HG03442 (cell line): ENCODE measurements at regions not wholly inside any gene's neighbourhood (a gene's known extent, or its start where the extent isn't known, plus 50 kb on each side); places are given as distances from the start of the nearest gene placed in this dataset.
"Not testable (repeated sequence)": the region's sequence is repeated elsewhere in the genome, so short reads cannot be mapped to it uniquely, and the experiment has no call there.

Source experiments
- ATAC-seq: cut with Tn5 transposase; IDR thresholded peaks from one replicate; pipeline ENCODE4 v1.9.1; 2021; ENCODE audit warnings: mild to moderate bottlenecking, moderate library complexity; ENCODE audit not compliant: unreplicated experiment

DNA sequence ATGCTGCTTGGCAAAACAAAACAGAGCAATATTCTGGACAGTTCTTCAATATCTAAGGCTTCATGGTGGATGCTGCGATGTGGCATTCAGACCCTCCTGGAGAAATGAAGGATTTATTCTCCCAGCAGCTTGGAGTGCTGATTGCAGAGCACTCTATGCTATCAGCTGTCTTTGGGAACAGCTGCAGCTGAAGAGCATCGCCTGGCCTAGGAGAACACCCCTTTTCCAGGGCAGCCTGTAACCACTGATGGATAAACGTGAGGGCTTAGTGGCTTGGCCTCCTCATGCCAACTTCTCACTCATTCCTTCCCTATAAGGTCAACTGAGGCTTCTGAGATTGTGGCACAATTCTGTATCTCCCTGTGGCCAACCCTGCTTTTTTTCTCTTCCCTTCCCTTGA lies 638.1 kb upstream of the CNTNAP2 start:
- ATAC-seq: no peak

DNA sequence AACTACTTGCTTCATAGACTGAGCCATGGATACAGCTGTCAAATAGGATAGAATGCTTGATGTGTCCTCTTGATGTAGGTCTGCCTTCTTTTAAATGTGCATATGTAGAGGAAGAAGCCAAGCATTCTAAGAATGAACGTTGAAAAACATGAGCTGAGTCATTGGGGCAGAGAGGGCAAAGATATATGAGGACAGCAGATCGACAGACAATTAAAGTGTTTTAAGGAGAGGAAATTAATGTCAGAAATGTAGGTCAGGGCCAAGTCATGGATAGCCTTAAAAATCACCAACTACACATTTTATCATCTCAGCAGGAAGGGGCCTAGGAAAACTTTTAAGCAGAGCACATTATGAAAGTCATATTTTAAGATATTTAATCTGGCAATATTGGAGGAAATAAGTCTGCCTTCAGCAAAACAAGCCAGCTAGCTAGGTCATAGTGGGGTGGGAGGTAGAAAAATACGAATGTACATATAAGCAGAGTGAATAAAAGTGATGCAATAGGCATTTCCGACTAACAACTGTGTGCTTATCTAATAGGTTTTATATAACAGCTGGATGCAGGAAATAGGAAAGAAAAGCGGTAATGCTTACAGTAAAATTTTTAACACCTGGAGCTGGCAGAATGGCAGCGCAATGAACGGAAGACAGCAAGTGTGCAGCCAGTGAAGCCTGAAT lies 638.3 kb upstream of the TPK1 start:
- ATAC-seq: no peak

DNA sequence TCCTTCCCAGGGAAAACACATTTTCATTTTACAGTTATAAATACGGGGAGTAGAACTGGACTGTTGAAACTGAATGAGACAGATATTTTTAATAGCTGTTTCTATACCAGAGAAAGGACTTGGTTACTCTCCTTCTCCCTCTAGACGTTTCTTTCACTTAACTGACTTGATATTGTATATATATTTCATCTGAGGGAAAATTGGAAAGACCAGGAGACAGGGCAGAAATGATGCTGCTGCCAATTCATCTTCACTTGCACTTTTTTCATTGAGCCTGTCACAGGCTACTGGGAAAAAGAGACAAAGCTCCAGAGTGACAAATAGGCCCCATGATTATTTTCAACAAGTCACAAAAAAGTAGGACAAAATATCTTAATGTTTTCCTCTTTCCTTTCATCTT lies 636.0 kb upstream of the TPK1 start:
- ATAC-seq: no peak

DNA sequence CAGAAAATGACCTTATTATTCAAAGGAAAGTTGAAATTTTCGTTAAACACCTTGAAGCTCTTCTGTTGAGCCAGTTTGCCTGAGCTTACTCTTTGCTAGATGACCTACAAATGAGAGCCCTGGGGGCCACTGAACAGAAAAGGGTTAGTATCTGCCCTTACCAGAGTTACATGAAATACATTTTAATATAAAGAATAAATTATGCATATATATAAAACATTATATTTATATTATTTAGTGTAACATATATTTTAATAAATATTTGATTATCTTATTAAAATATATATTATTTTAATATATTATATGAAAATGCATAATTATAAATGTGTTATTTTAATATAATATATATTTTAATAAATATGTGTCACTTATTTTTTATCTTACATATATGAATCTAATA lies 628.4 kb upstream of the TPK1 start:
- ATAC-seq: no peak

DNA sequence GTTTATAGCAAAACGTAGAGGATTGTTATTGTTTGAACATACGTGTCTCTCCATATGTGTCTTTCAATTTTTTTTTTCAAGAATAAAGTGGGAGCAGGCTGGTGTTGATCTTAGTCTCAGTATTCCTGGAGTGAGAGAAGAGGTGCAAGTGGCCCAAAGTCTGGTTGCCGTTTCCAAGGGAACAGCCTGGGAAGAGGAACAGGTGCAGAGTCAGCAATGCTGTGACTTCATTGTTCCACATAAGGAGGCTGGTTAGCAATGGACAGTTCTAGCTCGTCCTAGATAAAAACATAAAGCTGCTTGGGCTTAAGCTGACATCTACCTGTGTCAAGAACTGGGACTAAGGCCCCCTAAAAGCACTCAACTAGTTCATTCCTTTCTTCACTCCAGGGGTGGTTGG lies 626.6 kb upstream of the TPK1 start:
- no peak for ATAC-seq

DNA sequence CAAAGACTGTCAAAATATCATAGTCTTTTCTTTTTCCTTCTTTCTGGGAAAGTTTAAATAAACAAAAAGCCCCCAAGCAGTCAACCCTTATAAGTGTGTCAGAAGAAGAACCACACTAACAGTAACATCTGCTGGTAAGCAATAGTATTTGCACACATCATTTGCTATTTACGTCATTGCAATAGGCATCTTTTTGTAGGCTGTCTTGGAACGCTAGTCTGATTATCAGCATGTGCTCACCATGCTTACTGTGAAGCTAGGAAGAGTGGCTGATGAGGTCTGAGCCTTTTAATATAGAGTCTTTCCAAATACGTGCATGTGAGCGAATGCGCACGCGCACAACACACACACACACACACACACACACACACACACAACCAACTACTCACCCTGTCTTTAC lies 599.0 kb upstream of the TPK1 start:
- no peak for ATAC-seq

DNA sequence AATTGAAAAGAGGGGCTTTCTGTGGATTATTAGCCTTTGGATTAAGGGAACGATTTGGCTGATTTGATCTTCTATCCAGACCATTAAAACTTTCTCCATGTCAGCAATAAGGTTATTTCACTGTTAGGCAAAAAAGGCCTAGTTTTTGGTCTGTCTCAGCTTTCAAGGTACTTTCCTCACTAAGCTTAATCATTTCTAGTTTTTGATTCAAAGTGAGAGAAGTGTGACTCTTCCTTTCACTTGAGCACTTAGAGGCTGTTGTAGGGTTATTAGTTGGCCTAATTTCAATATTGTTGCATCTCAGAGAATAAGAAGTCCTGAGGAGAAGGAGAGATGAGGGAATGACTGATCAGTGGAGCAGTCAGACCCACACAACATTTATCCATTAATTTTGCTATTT lies 596.0 kb upstream of the TPK1 start:
- ATAC-seq: no peak

DNA sequence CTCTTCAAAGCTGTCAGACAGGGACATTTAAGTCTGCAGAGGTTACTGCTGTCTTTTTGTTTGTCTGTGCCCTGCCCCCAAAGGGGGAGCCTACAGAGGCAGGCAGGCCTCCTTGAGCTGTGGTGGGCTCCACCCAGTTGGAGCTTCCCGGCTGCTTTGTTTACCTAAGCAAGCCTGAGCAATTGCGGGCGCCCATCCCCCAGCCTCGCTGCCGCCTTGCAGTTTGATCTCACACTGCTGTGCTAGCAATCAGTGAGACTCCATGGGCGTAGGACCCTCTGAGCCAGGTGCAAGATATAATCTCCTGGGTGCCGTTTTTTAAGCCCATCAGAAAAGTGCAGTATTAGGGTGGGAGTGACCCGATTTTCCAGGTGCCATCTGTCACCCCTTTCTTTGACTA lies 582.6 kb upstream of the TPK1 start:
- not testable (repeated sequence) for ATAC-seq

DNA sequence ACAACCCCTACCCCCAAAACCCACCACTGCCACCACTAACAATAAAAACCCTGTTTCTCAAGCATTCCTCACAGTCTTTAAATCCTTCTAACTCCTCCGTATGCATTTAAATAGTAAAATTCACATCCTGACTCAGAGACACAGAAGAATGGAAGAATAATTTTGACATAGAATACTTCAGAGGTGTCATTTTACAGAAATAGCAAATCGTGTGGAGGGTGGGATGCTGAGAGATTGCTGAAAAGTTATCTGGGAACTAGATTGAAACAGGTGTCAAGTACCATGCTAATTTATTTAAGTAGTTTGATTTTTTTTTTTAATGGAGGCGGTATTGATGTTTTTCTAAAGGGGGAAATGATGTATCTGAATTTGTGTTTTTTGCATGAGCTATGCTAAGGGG lies 575.2 kb upstream of the TPK1 start:
- ATAC-seq: no peak

DNA sequence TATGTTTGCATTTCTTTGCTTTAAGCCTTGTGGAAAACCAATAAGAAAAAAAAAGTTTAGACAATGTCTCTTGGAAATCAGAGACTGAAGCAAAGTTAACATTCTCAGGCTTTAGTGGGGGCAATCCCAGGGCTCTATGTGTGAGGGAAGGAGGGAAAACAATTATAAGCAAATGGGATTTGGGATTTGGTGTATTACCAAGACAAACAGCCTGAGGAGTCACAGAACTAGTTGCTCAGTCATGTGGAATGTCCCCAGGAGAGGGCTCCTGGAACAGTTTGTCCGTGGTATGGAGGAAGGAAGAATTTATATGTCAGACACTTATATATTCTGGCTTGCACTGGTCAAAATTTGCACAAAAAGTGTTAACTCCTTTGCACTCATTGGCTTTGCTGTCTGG lies 562.9 kb upstream of the TPK1 start:
- no peak for ATAC-seq

DNA sequence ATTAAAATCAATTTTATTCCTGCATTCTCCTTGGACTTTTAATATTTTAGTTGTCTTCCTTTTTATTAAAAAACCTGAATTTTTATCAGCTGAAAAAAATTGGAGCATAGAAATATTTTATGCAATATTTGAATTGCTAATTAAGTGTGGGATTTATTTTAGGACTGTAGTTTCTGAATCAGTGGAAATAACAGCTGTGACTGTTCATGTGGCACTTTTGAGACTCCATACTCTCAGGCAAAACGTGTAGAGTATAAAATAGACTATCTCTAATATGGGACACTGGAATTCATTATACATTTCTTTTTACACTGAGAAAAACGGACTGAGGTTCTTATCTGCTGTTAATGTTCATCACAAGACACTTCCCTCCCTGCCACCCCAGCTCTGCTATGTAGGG lies 558.3 kb upstream of the TPK1 start:
- no peak for ATAC-seq

DNA sequence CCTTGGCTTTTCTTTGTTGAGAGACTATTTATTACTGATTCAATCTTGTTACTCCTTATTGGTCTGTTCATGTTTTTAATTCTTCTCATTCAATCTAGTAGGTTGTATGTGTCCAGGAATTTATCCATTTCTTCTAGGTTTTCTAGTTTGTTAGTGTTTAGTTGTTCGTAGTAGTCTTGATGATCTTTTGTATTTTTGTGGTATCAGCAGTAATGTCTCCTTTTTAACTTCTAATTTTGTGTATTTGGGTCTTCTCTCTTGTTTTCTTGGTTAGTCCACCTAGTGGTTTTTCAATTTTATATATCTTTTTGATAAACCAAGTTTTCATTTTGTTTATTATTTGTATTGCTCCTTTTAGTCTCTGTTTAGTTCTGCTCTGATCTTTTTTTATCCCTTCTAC lies 546.9 kb upstream of the TPK1 start:
- ATAC-seq: no peak

DNA sequence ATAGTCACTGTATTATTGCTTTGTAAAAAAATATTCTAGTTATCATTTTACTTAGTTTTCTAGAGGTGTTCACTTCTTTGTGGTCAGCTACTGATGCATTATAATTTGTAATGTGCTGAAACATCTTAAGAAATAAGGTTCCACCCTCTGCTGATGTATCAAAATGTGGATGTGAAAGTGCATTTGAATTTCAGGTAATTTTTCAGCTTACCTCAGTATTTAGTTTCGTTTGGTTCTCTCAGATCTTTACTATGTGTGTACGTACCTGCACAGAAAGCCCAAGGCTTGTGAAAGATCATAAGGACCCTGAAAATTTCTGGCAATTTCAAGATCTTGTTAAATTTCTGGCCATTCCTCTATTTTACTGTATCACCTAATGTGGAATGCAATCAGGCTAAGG lies 542.3 kb upstream of the TPK1 start:
- no peak for ATAC-seq

DNA sequence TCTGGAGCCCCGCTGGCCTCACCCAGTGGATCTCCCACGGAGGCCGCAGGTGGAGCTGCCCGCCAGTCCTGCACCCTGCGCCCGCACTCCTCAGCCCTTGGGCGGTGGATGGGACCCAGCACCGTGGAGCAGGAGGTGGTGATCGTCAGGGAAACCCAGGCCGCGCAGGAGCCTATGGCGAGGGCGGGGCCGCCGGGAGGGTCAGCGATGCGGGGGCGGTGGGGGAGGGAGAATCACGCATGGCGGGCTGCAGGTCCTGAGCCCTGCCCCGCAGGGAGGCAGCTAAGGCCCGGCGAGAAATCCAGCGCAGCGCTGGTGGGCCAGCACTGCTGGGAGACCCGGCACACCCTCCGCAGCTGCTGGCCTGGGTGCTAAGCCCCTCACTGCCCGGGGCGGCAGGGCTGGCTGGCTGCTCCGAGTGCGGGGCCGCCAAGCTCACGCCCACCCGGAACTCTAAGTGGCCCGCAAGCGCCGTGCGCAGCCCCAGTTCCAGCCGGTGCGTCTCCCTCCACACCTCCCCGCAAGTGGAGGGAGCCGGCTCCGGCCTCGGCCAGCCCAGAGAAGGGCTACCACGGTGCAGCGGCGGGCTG lies 524.8 kb upstream of the TPK1 start:
- ATAC-seq: no peak

DNA sequence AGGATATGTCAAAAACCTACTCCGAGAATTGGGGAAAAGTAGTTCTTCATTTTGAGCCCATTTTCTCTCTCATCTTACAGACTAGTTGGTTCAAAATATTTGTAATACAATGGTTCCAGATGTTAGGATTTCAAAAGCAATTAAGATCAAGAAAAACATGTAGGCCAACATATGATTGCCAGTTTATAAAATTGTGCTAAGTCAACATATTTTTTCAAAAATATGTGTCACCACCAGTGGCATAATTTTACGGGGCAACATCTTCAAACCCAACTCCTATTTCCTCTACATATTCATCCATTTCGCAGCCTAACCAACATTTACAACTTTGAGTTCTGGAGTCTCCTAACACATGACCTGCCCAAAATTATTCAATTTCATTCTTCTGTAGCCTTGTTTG lies 514.5 kb upstream of the TPK1 start:
- no peak for ATAC-seq

DNA sequence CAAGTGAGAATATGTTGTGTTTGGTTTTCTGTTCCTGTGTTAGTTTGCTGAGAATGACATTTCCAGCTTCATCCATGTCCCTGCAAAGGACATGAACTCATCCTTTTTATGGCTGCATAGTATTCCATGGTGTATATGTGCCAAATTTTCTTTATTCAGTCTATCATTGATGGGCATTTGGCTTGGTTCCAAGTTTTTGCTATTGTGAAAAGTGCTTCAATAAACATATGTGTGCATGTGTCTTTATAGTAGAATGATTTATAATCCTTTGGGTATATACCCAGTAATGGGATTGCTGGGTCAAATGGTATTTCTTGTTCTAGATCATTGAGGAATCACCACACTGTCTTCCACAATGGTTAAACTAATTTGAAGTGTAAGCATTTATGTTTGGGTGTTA lies 513.6 kb upstream of the TPK1 start:
- ATAC-seq: not testable (repeated sequence)

DNA sequence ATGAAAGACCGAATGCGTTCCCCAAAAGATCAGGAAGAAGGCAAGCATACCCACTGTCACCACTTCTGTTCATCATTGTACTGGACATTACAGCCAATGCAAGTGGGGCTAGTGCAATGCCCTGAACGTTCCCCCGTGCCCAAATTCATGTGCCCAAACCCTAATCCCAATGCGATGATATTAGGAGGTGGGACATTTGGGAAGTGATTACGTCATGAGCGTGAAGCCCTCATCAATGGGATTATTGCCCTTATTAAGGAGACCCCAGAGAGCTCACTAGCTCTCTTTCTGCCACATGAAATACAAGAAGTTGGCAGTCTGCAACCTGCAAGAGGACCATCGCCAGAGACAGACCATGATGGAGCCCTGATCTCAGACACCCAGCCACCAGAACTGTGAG lies 511.4 kb upstream of the TPK1 start:
- no peak for ATAC-seq

DNA sequence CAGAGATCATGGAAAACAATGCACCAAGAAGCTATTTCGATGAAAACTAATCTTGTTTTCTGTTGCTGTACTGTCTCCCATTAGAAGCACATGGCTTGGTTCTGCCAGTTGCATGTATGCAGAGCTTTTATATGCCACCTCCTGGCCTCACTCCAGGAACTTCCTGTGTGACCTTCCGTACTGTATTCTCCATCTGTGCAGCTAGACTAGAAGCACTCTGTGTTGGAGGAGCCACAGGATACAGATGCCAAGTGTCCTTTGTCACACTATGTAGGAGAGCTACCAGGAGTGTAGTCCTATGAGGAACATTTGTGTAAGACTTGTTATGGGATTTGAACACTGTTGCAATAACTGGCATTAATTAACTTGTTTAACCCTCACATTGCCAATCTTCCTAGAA lies 503.5 kb upstream of the TPK1 start:
- no peak for ATAC-seq

DNA sequence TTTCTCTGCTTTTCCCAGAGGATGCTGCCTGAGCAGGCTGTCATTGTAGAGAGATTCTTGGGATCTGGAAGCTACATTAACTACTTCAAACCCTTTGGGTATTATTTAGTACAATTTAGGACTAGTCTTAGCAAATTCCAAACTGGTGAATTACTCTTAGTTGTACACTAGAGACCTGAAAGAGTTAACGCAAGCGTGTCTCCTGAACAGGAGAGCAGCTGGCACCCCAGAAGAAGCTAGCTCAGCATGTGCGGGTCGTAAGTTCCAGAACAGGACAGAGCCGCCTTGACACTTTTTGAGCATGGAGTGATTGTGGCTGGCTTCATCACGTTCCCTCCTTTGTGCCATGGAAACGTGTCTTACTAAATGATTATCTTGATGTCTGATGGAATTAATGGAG lies 495.7 kb upstream of the TPK1 start:
- ATAC-seq: no peak

DNA sequence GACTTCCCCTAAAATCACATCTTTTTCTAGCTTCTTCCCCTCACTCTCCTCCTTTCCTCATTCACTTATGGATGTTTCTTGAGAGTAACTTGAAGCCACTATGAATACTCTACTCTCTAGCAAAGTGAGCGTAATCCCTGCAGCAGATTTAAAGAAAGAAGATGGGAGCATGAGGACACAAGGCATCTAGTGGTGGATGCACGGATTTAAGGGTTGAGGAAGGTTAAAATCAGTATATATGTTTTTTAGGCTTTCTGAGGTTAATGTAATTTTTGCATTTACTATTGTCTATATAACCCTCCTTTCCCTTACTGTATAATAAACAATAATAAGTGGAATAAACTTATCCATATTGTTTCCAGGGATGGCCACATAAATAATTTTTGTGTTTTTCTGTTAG lies 495.2 kb upstream of the TPK1 start:
- ATAC-seq: no peak

DNA sequence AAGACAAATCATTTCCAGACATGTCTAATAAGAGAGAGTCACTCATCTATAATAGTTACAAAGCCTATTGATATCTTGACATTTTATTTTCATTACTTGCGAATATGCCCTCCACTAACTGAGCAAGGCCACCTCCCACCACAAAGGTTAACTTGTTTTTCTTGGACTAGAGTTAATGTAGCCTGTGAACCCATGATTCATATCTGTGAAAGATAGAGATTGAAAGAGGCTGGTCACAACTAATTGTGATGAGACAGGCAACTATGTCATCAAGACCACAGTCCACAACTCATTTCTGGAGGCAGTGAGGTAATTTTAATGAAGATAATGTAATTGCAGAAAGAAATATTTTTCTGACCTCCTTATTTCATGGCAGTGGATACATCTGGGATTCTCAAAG lies 491.8 kb upstream of the TPK1 start:
- ATAC-seq: no peak

DNA sequence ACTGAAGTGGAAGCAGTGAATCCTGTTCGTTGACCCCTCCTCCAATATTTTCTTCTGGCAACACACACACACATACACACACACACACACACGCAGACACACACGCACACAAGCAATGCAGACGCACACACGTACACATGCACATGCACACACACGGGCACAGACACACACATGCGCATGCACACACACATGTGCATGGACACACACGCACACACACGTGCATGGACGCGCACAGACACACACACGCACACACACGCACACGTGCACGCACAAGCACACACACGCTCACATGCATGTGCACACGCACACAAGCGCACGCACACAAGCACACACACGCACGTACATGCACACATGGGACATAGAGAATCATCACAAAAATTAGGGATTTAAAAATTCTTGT lies 488.2 kb upstream of the TPK1 start:
- no peak for ATAC-seq

DNA sequence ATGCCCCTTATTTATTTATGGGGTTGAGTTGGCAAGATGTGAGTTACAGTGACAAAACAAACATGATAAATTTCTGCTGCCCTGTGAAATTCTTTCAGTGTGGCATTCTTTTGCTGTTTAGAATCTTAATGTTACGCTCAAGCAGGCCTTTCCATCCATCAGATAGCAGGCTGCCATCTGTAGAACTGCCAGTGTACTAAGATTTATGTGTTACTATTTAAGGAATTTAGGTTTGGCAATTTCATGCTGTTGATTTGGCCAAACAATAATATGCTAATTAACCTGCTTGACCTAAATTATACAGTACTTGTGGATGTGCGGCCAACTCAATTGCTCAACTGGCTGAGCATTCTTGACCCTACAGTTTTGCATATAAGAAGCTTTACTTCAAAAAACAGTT lies 477.7 kb upstream of the TPK1 start:
- no peak for ATAC-seq
